Vagina (tissue), 2 donors: ENCODE measurements at regions not wholly inside any gene's neighbourhood (a gene's known extent, or its start where the extent isn't known, plus 50 kb on each side); places are given as distances from the start of the nearest gene placed in this dataset.

Experiments used
- CTCF ChIP-seq, 3 experiments: fragments of 450-650 bp in 2 of 3; fragments of 200-600 bp in 1 of 3; sonication (generic) in 1 of 3; IDR thresholded peaks; one replicate each; pipeline ENCODE4 v1.5.1; 2017 to 2019; ENCODE audit warnings: antibody characterized with exemption in 3 of 3, mild to moderate bottlenecking in 2 of 3, moderate library complexity in 2 of 3
- POLR2AphosphoS5 ChIP-seq, 2 donors: sonication (generic); formaldehyde crosslinking; IDR thresholded peaks; one replicate each; pipeline ENCODE4 v1.9.0; 2017; ENCODE audit warnings: antibody characterized with exemption in 2 of 2, mild to moderate bottlenecking in 2 of 2, low read depth in 1 of 2; ENCODE audit not compliant: insufficient read depth in 1 of 2

- no peak for TF ChIP-seq CTCF (IDR thresholded peaks at IDR 0.05)
- TF ChIP-seq POLR2AphosphoS5 (IDR thresholded peaks at IDR 0.05; ENCODE audit: insufficient read depth in 1 of 2, low read depth in 1 of 2) = no peak
Measured at GRCh38 chr2:58448845-58449244, 207.7 kb upstream of the FANCL start.
